ENCODE measurements at regions not wholly inside any gene's neighbourhood (a gene's known extent, or its start where the extent isn't known, plus 50 kb on each side); places are given as distances from the start of the nearest gene placed in this dataset.
"Not testable (repeated sequence)": the region's sequence is repeated elsewhere in the genome, so short reads cannot be mapped to it uniquely, and the experiment has no call there.

GRCh38 chr4:26064009-26064408 is 150.0 kb downstream of the SMIM20 start:
- not testable (repeated sequence) for H3K4ac ChIP-seq (ENCODE audit: low read depth in 1 of 2, low read length in 2 of 2); DNase-seq; H3K4me2 ChIP-seq (ENCODE audit: low read length, poor library complexity, severe bottlenecking); H3K9me3 ChIP-seq (ENCODE audit: control insufficient read depth, low read length); H2AK5ac ChIP-seq (ENCODE audit: low read length, severe bottlenecking); H4K8ac ChIP-seq (ENCODE audit: low read length); H3K36me3 ChIP-seq (ENCODE audit: control insufficient read depth in 1 of 2, insufficient read depth in 2 of 2, low read depth in 1 of 2, low read length in 2 of 2); H2AFZ ChIP-seq (ENCODE audit: low read depth, low read length); H3K27me3 ChIP-seq (ENCODE audit: control insufficient read depth in 1 of 2, insufficient read depth in 1 of 2, low read length in 2 of 2); H2BK5ac ChIP-seq (ENCODE audit: low read depth, low read length, poor library complexity, severe bottlenecking); H3K27ac ChIP-seq (ENCODE audit: low read length, poor library complexity, severe bottlenecking); H3K79me1 ChIP-seq (replicated peaks; ENCODE audit: low read length, poor library complexity, severe bottlenecking); H3K18ac ChIP-seq (ENCODE audit: low read depth in 1 of 2, low read length in 2 of 2); H2BK12ac ChIP-seq (ENCODE audit: low read length in 2 of 2); H3K14ac ChIP-seq (ENCODE audit: low read length in 2 of 2); H3K23ac ChIP-seq (ENCODE audit: low read length in 2 of 2); H4K91ac ChIP-seq (ENCODE audit: low read length); H3K4me1 ChIP-seq (ENCODE audit: control insufficient read depth, insufficient read depth, low read depth, low read length); H2BK15ac ChIP-seq (ENCODE audit: low read depth, poor library complexity, severe bottlenecking); H3K9ac ChIP-seq (ENCODE audit: low read length); H3K4me3 ChIP-seq (ENCODE audit: insufficient read depth in 1 of 2, low read depth in 1 of 2, low read length in 2 of 2); H2BK120ac ChIP-seq (ENCODE audit: low read depth, low read length)
- 93% methylated on average over 30 of the region's 34 CpGs for WGBS

GRCh38 chr4:26065833-26066232 is 151.8 kb downstream of the SMIM20 start:
- Histone ChIP-seq H3K36me3 (ENCODE audit: control insufficient read depth in 1 of 2, insufficient read depth in 2 of 2, low read depth in 1 of 2, low read length in 2 of 2) (no peaks in the 10 kb centered on the region), H2AK5ac (ENCODE audit: low read length, severe bottlenecking) (no peak overlapping the region), H4K8ac (ENCODE audit: low read length) (no peak overlapping the region), H3K9ac (ENCODE audit: low read length) (no peak overlapping the region), H2BK12ac (ENCODE audit: low read length in 2 of 2) (no peak overlapping the region), H3K4me3 (ENCODE audit: insufficient read depth in 1 of 2, low read depth in 1 of 2, low read length in 2 of 2) (no peak overlapping the region), H3K18ac (ENCODE audit: low read depth in 1 of 2, low read length in 2 of 2) (no peak overlapping the region), H2BK15ac (ENCODE audit: low read depth, poor library complexity, severe bottlenecking) (no peak overlapping the region), H3K4me1 (ENCODE audit: control insufficient read depth, insufficient read depth, low read depth, low read length) (peaks cover 5% of the 10 kb centered on the region), H2BK5ac (ENCODE audit: low read depth, low read length, poor library complexity, severe bottlenecking) (no peak overlapping the region), H4K91ac (ENCODE audit: low read length) (no peak overlapping the region), H3K4ac (ENCODE audit: low read depth in 1 of 2, low read length in 2 of 2) (no peak overlapping the region), H3K27me3 (ENCODE audit: control insufficient read depth in 1 of 2, insufficient read depth in 1 of 2, low read length in 2 of 2) (no peaks in the 10 kb centered on the region), H2AFZ (ENCODE audit: low read depth, low read length) (no peak overlapping the region), H3K4me2 (ENCODE audit: low read length, poor library complexity, severe bottlenecking) (no peak overlapping the region), H3K23ac (ENCODE audit: low read length in 2 of 2) (no peak overlapping the region), H3K79me1 (replicated peaks; ENCODE audit: low read length, poor library complexity, severe bottlenecking) (no peaks in the 10 kb centered on the region), H3K27ac (ENCODE audit: low read length, poor library complexity, severe bottlenecking) (no peak overlapping the region), H3K14ac (ENCODE audit: low read length in 2 of 2) (no peak overlapping the region), H3K9me3 (ENCODE audit: control insufficient read depth, low read length) (no peaks in the 10 kb centered on the region), H2BK120ac (ENCODE audit: low read depth, low read length) (no peak overlapping the region)
- WGBS = 83% methylated on average over 7 of the region's 7 CpGs
- DNase-seq = peak; percentile 16

GRCh38 chr4:26067035-26067434 is 153.0 kb downstream of the SMIM20 start:
- WGBS = 89% methylated on average over 5 of the region's 5 CpGs
- no peak overlapping the region for H4K8ac ChIP-seq (ENCODE audit: low read length)
- no peak overlapping the region for H3K23ac ChIP-seq (ENCODE audit: low read length in 2 of 2)
- H3K27me3 ChIP-seq (ENCODE audit: control insufficient read depth in 1 of 2, insufficient read depth in 1 of 2, low read length in 2 of 2) = no peaks in the 10 kb centered on the region
- no peak overlapping the region for H3K18ac ChIP-seq (ENCODE audit: low read depth in 1 of 2, low read length in 2 of 2)
- H2BK12ac ChIP-seq (ENCODE audit: low read length in 2 of 2) = no peak overlapping the region
- H4K91ac ChIP-seq (ENCODE audit: low read length) = no peak overlapping the region
- no peak overlapping the region for H2BK120ac ChIP-seq (ENCODE audit: low read depth, low read length)
- no peaks in the 10 kb centered on the region for H3K79me1 ChIP-seq (replicated peaks; ENCODE audit: low read length, poor library complexity, severe bottlenecking)
- peaks cover 4% of the 10 kb centered on the region for H3K4me1 ChIP-seq (ENCODE audit: control insufficient read depth, insufficient read depth, low read depth, low read length)
- H3K4ac ChIP-seq (ENCODE audit: low read depth in 1 of 2, low read length in 2 of 2) = no peak overlapping the region
- H2BK15ac ChIP-seq (ENCODE audit: low read depth, poor library complexity, severe bottlenecking) = no peak overlapping the region
- no peak overlapping the region for H2AK5ac ChIP-seq (ENCODE audit: low read length, severe bottlenecking)
- peaks cover 5% of the 10 kb centered on the region for H3K9me3 ChIP-seq (ENCODE audit: control insufficient read depth, low read length)
- H3K4me3 ChIP-seq (ENCODE audit: insufficient read depth in 1 of 2, low read depth in 1 of 2, low read length in 2 of 2) = no peak overlapping the region
- H3K36me3 ChIP-seq (ENCODE audit: control insufficient read depth in 1 of 2, insufficient read depth in 2 of 2, low read depth in 1 of 2, low read length in 2 of 2) = no peaks in the 10 kb centered on the region
- no peak for DNase-seq
- no peak overlapping the region for H2BK5ac ChIP-seq (ENCODE audit: low read depth, low read length, poor library complexity, severe bottlenecking)
- no peak overlapping the region for H3K27ac ChIP-seq (ENCODE audit: low read length, poor library complexity, severe bottlenecking)
- no peak overlapping the region for H2AFZ ChIP-seq (ENCODE audit: low read depth, low read length)
- no peak overlapping the region for H3K9ac ChIP-seq (ENCODE audit: low read length)
- H3K14ac ChIP-seq (ENCODE audit: low read length in 2 of 2) = no peak overlapping the region
- H3K4me2 ChIP-seq (ENCODE audit: low read length, poor library complexity, severe bottlenecking) = no peak overlapping the region

- no peaks in the 10 kb centered on the region for H3K36me3 ChIP-seq (ENCODE audit: control insufficient read depth in 1 of 2, insufficient read depth in 2 of 2, low read depth in 1 of 2, low read length in 2 of 2)
- no peak overlapping the region for H4K8ac ChIP-seq (ENCODE audit: low read length)
- no peak overlapping the region for H3K4me3 ChIP-seq (ENCODE audit: insufficient read depth in 1 of 2, low read depth in 1 of 2, low read length in 2 of 2)
- no peak overlapping the region for H3K23ac ChIP-seq (ENCODE audit: low read length in 2 of 2)
- H3K27ac ChIP-seq (ENCODE audit: low read length, poor library complexity, severe bottlenecking) = no peak overlapping the region
- H3K18ac ChIP-seq (ENCODE audit: low read depth in 1 of 2, low read length in 2 of 2) = no peak overlapping the region
- no peak overlapping the region for H3K14ac ChIP-seq (ENCODE audit: low read length in 2 of 2)
- no peak overlapping the region for H2BK120ac ChIP-seq (ENCODE audit: low read depth, low read length)
- H3K79me1 ChIP-seq (replicated peaks; ENCODE audit: low read length, poor library complexity, severe bottlenecking) = no peaks in the 10 kb centered on the region
- H2BK15ac ChIP-seq (ENCODE audit: low read depth, poor library complexity, severe bottlenecking) = no peak overlapping the region
- no peak overlapping the region for H2AK5ac ChIP-seq (ENCODE audit: low read length, severe bottlenecking)
- H3K27me3 ChIP-seq (ENCODE audit: control insufficient read depth in 1 of 2, insufficient read depth in 1 of 2, low read length in 2 of 2) = no peaks in the 10 kb centered on the region
- 57% methylated on average over 4 of the region's 4 CpGs for WGBS
- no peak overlapping the region for H2AFZ ChIP-seq (ENCODE audit: low read depth, low read length)
- H3K4me2 ChIP-seq (ENCODE audit: low read length, poor library complexity, severe bottlenecking) = no peak overlapping the region
- H3K4ac ChIP-seq (ENCODE audit: low read depth in 1 of 2, low read length in 2 of 2) = no peak overlapping the region
- H3K9ac ChIP-seq (ENCODE audit: low read length) = no peak overlapping the region
- no peak for DNase-seq
- H2BK5ac ChIP-seq (ENCODE audit: low read depth, low read length, poor library complexity, severe bottlenecking) = no peak overlapping the region
- H3K9me3 ChIP-seq (ENCODE audit: control insufficient read depth, low read length) = peaks cover 5% of the 10 kb centered on the region
- no peak overlapping the region for H2BK12ac ChIP-seq (ENCODE audit: low read length in 2 of 2)
- H4K91ac ChIP-seq (ENCODE audit: low read length) = no peak overlapping the region
- peaks cover 4% of the 10 kb centered on the region for H3K4me1 ChIP-seq (ENCODE audit: control insufficient read depth, insufficient read depth, low read depth, low read length)
These were observed 155.2 kb downstream of the SMIM20 start for GRCh38 chr4:26069218-26069617.
